Kidney (tissue), 13 donors: ENCODE measurements at regions not wholly inside any gene's neighbourhood (a gene's known extent, or its start where the extent isn't known, plus 50 kb on each side); places are given as distances from the start of the nearest gene placed in this dataset.
A peak's percentile ranks its signal among the peaks of the same experiment; 100 is the strongest.

Experiments
- DNase-seq, 5 donors: peaks; one replicate each; pipeline ENCODE4 v3.0.0-alpha.2; 2013 to 2020
- FAIRE-seq: peaks from 2 replicates; lab custom pipeline; 2012; peaks lifted over from hg19 to GRCh38; lab: Jason Lieb, UNC
- H3K27ac ChIP-seq, 2 donors: one replicate each; pipeline ENCODE4 v1.7.0; 2013; ENCODE audit warnings: low read depth in 2 of 2, low read length in 2 of 2, inconsistent platforms in 1 of 2
- H3K27me3 ChIP-seq: one replicate; pipeline ENCODE4 v1.7.1; 2013; ENCODE audit warnings: low read length, inconsistent platforms; ENCODE audit not compliant: control insufficient read depth, insufficient read depth
- H3K36me3 ChIP-seq, 3 donors: one replicate each; pipeline versions ENCODE4 v1.7.0 to v1.7.1; 2013; ENCODE audit warnings: low read length in 3 of 3, control low read depth in 1 of 3, inconsistent platforms in 1 of 3; ENCODE audit not compliant: insufficient read depth in 3 of 3, control insufficient read depth in 2 of 3
- H3K4me1 ChIP-seq, 3 donors: one replicate each; pipeline versions ENCODE4 v1.7.0 to v1.7.1; 2013; ENCODE audit warnings: low read length in 3 of 3, inconsistent platforms in 1 of 3, low read depth in 1 of 3; ENCODE audit not compliant: control insufficient read depth in 2 of 3, insufficient read depth in 2 of 3
- H3K4me3 ChIP-seq, 3 donors: one replicate each; pipeline versions ENCODE4 v1.7.0 to v1.8.1; 2013; ENCODE audit warnings: low read length in 3 of 3, control low read depth in 1 of 3, inconsistent platforms in 1 of 3
- H3K9ac ChIP-seq, 3 donors: one replicate each; pipeline versions ENCODE4 v1.7.0 to v1.7.1; 2013; ENCODE audit warnings: low read length in 3 of 3, control low read depth in 1 of 3, inconsistent platforms in 1 of 3
- H3K9me3 ChIP-seq, 3 donors: one replicate each; pipeline versions ENCODE4 v1.7.0 to v1.7.1; 2013; ENCODE audit warnings: low read length in 3 of 3, control low read depth in 1 of 3, inconsistent platforms in 1 of 3; ENCODE audit not compliant: control insufficient read depth in 2 of 3, insufficient read depth in 1 of 3
- CTCF ChIP-seq: IDR thresholded peaks from 3 replicates; pipeline ENCODE4 v1.5.1; 2012; ENCODE audit warnings: mild to moderate bottlenecking, moderate library complexity, borderline replicate concordance; ENCODE audit not compliant: insufficient read depth; ENCODE audit errors: extremely low read depth
- intact Hi-C: fragments of 100-400 bp; cut with DNase I; formaldehyde crosslinking; loops from one replicate; pipeline ENCODE4 v1.11.1; 2022
- donor health status: control.
- donor health status: control.
- donor health status: control.
- donor health status: control.
- donor health status: control.
- donor health status: DM: yes; HTN: yes; CAD: no.
- donor health status: Normal renal cell carcinoma (clear cell type).

- no peak for TF ChIP-seq CTCF
- H3K27ac ChIP-seq: peak overlapping the region in 1 of 2 donors; percentile 26
- intact Hi-C loops: no loop called here
- no peaks in the 10 kb centered on the region for H3K27me3 ChIP-seq
- DNase-seq (peak in 2 of 5 donors; percentile 8 to 15), FAIRE-seq (no peak)
- H3K9me3 ChIP-seq: no peaks in the 10 kb centered on the region
- H3K4me3 ChIP-seq: no peak overlapping the region
- H3K36me3 ChIP-seq: no peaks in the 10 kb centered on the region
- no peak overlapping the region for H3K9ac ChIP-seq
- peaks cover 0 to 4% (median 0%) of the 10 kb centered on the region in 3 donors for H3K4me1 ChIP-seq
Observed at GRCh38 chr15:48012191-48012590, 108.6 kb upstream of the SLC24A5 start.

- Histone ChIP-seq H3K4me1 (no peaks in the 10 kb centered on the region), H3K36me3 (no peaks in the 10 kb centered on the region), H3K9me3 (no peaks in the 10 kb centered on the region), H3K27me3 (no peaks in the 10 kb centered on the region), H3K9ac (no peak overlapping the region), H3K4me3 (no peak overlapping the region), H3K27ac (peak overlapping the region in 1 of 2 donors; percentile 8)
- DNase-seq: no peak
- intact Hi-C loops: no loop called here
- TF ChIP-seq CTCF: no peak
- no peak for FAIRE-seq
Observed at GRCh38 chr15:48016865-48017264, 103.9 kb upstream of the SLC24A5 start.

GRCh38 chr15:48017747-48018146 is 103.0 kb upstream of the SLC24A5 start:
- FAIRE-seq (no peak), DNase-seq (no peak)
- intact Hi-C loops: no loop called here
- Histone ChIP-seq H3K4me1 (no peaks in the 10 kb centered on the region), H3K27me3 (no peaks in the 10 kb centered on the region), H3K4me3 (no peak overlapping the region), H3K9ac (no peak overlapping the region), H3K9me3 (no peaks in the 10 kb centered on the region), H3K27ac (peak overlapping the region; percentile 33 to 44), H3K36me3 (no peaks in the 10 kb centered on the region)
- no peak for TF ChIP-seq CTCF

- Histone ChIP-seq H3K4me1 (no peaks in the 10 kb centered on the region), H3K27ac (no peak overlapping the region), H3K27me3 (no peaks in the 10 kb centered on the region), H3K9me3 (no peaks in the 10 kb centered on the region), H3K36me3 (no peaks in the 10 kb centered on the region), H3K9ac (no peak overlapping the region), H3K4me3 (no peak overlapping the region)
- FAIRE-seq (no peak), DNase-seq (no peak)
- intact Hi-C loops: no loop called here
- no peak for TF ChIP-seq CTCF
Observed at GRCh38 chr15:48020166-48020565, 100.6 kb upstream of the SLC24A5 start.
